ENCODE measurements at regions not wholly inside any gene's neighbourhood (a gene's known extent, or its start where the extent isn't known, plus 50 kb on each side); places are given as distances from the start of the nearest gene placed in this dataset.

DNA sequence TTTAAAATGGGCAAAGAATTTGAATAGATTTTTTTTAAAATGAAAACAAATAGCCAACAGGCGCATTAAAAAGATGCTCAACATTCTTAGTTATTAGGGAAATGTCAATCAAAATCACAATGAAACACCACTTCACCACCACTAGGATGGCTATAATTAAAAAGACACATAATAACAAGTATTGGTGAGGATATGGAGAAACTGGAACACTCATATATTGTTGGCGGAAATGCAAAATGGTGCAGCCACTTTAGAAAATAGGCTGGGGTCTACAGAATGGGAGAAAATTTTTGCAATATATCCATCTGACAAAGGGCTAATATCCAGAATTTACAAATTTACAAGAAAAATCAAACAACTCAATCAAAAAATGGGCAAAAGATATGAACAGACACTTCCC, 107.8 kb upstream of the FOXD3 start:
- DNase-seq: no peak

DNA sequence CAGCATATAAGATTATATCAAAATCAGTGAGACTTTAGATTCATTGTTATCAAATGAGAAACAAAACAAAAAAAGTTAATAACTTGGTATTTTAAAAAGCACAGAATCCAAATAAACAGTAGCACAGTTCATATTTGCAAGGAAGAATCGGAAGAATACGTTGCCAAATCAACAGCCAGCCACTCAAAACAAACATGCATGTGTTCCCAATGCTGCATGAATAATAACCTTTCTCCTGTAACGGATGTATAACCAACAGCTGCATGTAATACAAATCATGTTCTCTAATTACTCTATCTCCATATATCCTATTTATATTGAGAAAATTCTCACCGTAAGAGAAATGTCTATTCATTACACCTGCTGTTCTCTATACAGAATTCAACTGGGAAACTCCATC, 98.9 kb upstream of the FOXD3 start:
- DNase-seq: no peak

DNA sequence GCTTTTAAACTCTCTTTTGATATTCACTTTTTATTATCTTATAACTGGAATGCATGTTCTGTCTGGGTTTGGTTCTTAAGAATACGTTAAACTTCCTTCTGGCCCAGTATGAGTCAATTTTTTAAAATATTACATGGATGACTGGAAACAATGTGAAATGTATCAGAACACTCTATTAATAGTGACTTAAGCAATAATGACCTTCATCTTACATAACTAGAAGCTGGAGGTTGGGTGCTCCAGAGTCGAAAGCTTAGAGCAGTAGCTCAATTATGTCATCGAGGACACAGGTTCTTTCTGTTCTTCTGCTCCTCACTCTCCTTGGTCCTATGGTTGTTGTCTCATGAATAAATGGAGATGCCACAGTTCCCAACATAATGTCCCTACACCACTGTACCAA, 91.6 kb upstream of the FOXD3 start:
- no peak for DNase-seq

DNA sequence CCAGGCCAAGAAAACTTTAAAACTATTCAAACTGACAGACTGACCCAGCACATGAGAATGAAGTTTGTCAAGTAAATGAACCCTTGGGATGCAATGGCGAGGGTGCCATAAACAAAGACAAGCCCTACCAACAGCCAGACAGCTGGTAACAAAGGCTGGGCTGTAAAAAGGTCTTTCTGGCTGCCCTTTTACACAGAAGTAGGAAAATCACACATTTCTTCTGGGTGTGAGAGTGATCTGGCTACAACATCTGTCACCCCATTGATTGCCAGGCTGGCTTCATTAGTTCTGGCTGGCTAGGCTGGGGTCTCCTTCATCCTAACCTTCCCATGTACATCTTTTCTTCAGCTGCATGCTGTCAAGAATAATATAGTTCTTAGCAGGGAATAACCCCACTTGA, 83.6 kb upstream of the FOXD3 start:
- DNase-seq: no peak

DNA sequence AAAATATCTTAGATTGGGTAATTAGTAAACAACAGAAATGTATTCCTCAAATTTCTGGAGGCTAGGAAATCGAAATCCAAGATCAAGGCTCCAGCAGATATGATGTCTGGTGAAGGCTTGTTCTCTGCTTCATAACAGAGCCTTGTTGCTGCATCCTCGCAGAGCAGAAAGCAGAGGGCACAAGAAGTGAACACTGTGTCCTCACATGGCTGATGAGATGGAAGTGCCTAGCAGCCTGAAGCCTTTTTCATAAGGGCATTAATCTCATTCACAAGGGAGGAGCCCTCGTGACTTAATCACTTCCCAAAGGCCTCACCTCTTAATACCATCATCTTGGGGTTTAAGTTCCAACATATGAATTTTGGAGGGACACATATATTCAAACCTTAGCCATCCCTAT, 77.2 kb upstream of the FOXD3 start:
- DNase-seq: no peak

DNA sequence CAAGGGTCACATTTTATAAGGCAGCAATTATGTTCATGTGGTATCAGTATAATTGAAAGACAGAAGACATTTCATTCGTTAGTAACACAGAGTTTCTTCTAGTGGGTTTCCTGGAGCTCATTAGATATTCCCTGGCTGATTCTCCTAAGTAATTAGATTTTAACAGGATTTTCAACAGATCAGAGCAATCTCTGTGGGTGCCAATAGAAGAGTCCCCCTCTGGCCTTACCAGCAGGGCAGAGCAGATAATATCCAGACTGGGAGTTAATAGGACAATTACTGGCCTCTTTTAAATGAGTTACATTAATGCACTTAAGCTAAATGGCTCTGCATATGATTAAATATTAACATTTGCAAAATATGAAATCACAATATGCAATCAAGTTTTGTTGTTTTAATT, 74.2 kb upstream of the FOXD3 start:
- DNase-seq: no peak

DNA sequence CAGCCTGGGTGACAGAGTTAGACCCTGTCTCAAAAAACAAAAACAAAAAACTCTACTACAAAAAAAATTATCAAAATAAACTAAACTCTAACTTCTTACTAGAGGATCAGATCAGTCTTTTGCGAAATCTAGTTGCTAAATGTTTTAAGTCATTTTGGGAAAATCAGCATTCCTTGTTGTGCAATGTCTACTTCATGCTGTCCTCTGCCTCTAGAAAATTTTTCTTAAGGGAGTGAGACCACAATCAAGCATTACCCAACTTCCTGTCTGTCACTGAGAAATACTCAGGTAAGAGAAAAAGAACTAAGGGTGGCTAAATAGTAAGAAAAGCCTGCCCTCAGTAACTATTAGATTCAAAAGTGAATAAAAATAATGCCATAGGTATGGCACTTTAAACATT, 67.2 kb upstream of the FOXD3 start:
- DNase-seq: no peak

DNA sequence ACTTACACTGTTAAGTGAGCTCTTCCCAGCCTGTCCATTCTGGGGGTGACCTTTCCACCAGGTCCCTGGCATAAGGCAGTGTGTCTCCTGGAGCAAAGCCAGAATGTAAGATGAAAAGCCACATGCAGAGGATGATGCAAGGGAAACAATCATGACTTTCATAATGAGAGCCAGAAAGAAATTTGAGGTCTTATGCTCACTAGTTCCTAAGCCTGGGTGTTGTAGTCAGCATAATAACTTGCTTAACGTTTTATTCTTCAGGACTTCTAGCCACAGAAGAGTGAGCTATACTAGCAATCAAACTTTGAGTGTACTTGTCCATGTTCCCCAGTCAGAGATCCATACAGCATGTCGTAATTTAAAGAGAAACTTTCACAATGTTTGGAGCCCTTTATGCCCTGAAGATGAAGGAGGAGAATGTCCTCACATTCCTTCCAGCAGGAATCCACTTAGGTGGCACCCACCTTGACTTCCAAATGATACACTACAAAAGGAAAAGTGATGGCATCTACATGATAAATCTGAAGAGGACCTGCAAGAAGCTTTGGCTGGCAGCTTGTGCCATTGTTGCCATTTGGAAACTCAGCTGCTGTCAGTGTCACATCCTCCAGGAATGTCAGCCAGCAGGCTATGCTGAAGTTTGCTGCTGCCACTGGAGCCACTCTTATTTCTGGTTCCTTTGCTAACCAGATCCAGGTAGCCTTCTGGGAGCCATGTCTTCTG, 60.5 kb upstream of the FOXD3 start:
- DNase-seq: no peak

DNA sequence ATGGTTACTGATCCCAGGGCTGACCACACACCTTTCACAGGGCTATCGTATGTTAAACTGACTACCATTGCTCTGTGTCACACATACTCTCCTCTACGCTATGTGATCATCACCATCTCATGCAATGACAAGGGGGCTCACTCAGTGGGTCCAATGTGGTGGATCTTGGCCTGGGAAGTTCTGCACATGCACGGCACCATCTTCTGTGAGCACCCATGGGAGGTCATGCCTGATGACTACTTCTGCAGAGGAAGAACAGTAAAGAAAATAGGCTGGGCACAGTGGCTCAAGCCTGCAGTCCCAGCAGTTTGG, 60.0 kb upstream of the FOXD3 start:
- DNase-seq: no peak

DNA sequence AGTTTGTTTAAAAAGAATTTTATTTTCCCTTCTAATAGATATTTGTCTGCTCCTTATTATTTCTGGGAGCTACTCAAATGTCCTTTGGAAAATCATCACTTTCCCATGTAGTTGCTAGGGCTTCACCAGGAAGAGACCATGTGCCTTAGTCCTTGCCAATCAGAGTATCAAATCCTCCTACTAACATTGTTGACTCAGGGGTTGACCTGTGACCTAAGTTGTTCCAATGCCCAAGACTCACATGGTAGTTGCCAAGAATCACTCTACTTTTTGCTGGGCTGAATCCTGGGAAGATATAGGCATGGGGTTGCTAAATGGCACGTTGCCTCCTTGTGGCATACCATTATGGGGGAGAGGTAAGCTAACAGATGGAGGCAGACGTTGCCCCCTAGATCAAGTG, 58.2 kb upstream of the FOXD3 start:
- DNase-seq: no peak

DNA sequence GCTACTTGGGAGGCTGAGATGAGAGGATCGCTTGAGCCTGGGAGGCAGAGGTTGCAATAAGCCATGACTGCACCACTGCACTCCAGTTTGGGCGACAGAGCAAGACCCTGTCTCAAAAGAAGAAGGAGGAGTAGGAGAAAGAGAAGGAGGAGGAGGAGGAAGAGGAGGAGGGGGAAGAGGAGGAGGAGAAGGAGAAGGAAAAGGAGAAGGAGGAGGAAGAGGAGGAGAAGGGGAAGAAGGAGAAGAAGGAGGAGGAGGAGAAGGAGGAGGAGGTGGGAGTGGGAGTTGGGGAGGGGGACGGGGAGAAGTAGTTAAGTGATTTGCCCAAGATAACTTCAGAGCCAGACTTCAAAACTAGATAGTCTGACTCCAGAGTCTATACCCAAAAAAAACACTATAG, 55.5 kb upstream of the FOXD3 start:
- DNase-seq: no peak

DNA sequence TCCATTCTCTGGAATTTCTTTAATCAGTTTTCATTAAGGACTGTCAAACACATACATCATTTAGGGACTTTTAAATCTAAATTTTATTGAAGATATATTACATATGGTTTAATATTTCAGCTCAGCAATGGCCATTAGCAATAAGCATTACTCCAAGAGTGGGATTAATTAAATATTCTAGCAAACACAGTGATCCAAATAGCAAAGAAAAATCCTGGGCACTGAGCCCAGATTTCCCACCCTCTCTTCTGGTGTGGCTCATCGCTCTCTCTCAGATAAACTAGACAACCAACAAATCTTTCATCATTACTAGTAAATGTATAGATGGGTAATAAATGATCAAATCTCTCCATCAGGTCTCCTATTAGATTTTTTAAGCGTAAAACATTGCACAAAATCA, 53.5 kb upstream of the FOXD3 start:
- DNase-seq: no peak

DNA sequence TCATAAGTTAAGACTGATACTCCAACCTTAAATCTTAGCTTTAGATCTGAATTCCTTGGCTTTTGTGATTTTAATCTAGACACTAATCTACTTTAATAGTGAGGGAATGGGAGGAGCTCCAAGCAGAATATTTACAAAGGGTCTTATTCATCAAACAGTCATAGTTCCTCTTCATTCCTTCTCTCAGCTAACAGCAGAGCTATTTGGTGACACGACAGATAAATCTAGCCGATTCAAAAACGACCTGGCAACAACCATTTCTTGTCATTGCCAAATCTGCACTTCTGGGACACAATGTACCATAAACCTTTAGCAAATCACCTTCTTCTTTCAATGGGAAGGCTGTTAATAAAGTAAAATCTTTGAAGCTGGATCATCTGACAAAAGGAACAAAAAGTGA, 52.8 kb upstream of the FOXD3 start:
- DNase-seq: no peak
